WTC11 (cell line): ENCODE measurements at regions not wholly inside any gene's neighbourhood (a gene's known extent, or its start where the extent isn't known, plus 50 kb on each side); places are given as distances from the start of the nearest gene placed in this dataset.

Experiments used
- ATAC-seq: fragments of 200-7000 bp; cut with Tn5 transposase; 2 replicates; pipeline ENCODE4 v1.10.0; 2021; ENCODE audit warnings: mild to moderate bottlenecking, moderate library complexity
- CTCF ChIA-PET: fragments of 300-600 bp; sonication (Branson Sonifier 250); formaldehyde crosslinking; loops from one replicate; lab custom pipeline; 2021; ENCODE audit warnings: antibody characterized with exemption; lab: Charles Lee
- POLR2A ChIA-PET: fragments of 350-600 bp; sonication (Branson Sonifier 250); formaldehyde crosslinking; loops from one replicate; lab custom pipeline; 2021; ENCODE audit warnings: antibody characterized with exemption; lab: Charles Lee
- DNase-seq: peaks from one replicate; pipeline ENCODE4 v3.0.0; 2021; ENCODE audit warnings: low spot score
- H3K27ac Mint-ChIP-seq: 2 replicates; pipeline ENCODE4 v1.8.0; 2021; ENCODE audit warnings: mixed read lengths
- H3K27me3 Mint-ChIP-seq: 2 replicates; pipeline ENCODE4 v1.8.0; 2021; ENCODE audit warnings: low read depth, mild to moderate bottlenecking, moderate library complexity, mixed read lengths
- H3K36me3 Mint-ChIP-seq: 2 replicates; pipeline ENCODE4 v1.8.0; 2021; ENCODE audit warnings: mixed read lengths
- H3K4me1 Mint-ChIP-seq: 2 replicates; pipeline ENCODE4 v1.8.0; 2022; ENCODE audit warnings: mixed read lengths
- H3K4me3 Mint-ChIP-seq: 2 replicates; pipeline ENCODE4 v1.8.0; 2021; ENCODE audit warnings: mild to moderate bottlenecking, moderate library complexity, mixed read lengths
- H3K9me3 Mint-ChIP-seq: 2 replicates; pipeline ENCODE4 v1.8.0; 2021; ENCODE audit warnings: mixed read lengths
- AFF4 ChIP-seq: sonication (generic); formaldehyde crosslinking; IDR thresholded peaks from 2 replicates; pipeline ENCODE4 v1.8.1; 2023; ENCODE audit warnings: mild to moderate bottlenecking, missing genetic modification reagents, borderline replicate concordance
- CBFB ChIP-seq: sonication (generic); formaldehyde crosslinking; IDR thresholded peaks from 2 replicates; pipeline ENCODE4 v1.8.1; 2022; ENCODE audit warnings: mild to moderate bottlenecking, low read depth, missing genetic modification reagents
- EMX1 ChIP-seq: fragments of 250-450 bp; sonication (Bioruptor Pico); IDR thresholded peaks from 2 replicates; pipeline ENCODE4 v1.8.0; 2021; ENCODE audit warnings: mild to moderate bottlenecking
- ESRRA ChIP-seq: sonication (generic); formaldehyde crosslinking; IDR thresholded peaks from 2 replicates; pipeline ENCODE4 v1.8.1; 2022; ENCODE audit warnings: mild to moderate bottlenecking, missing genetic modification reagents, borderline replicate concordance
- ETV6 ChIP-seq: sonication (generic); formaldehyde crosslinking; IDR thresholded peaks from 2 replicates; pipeline ENCODE4 v1.8.1; 2022; ENCODE audit warnings: mild to moderate bottlenecking, missing genetic modification reagents
- FOXJ3 ChIP-seq: sonication (generic); formaldehyde crosslinking; IDR thresholded peaks from 2 replicates; pipeline ENCODE4 v1.9.0; 2021; ENCODE audit warnings: missing genetic modification reagents, mild to moderate bottlenecking, borderline replicate concordance
- GRHL2 ChIP-seq: fragments of 250-450 bp; sonication (Bioruptor Pico); IDR thresholded peaks from 2 replicates; pipeline ENCODE4 v1.8.0; 2022; ENCODE audit warnings: mild to moderate bottlenecking, moderate library complexity; ENCODE audit not compliant: insufficient replicate concordance, severe bottlenecking
- GTF2I ChIP-seq: fragments of 250-450 bp; sonication (Bioruptor Pico); conservative IDR thresholded peaks from 2 replicates; pipeline ENCODE4 v1.4.0; 2021; ENCODE audit warnings: mild to moderate bottlenecking
- HMGXB4 ChIP-seq: sonication (generic); formaldehyde crosslinking; IDR thresholded peaks from 2 replicates; pipeline ENCODE4 v1.8.1; 2023; ENCODE audit warnings: mild to moderate bottlenecking, moderate library complexity, missing genetic modification reagents
- JUN ChIP-seq: sonication (generic); formaldehyde crosslinking; IDR thresholded peaks from 2 replicates; pipeline ENCODE4 v1.8.0; 2023; ENCODE audit warnings: mild to moderate bottlenecking, missing genetic modification reagents
- MXD4 ChIP-seq: fragments of 250-450 bp; sonication (Bioruptor Pico); IDR thresholded peaks from 2 replicates; pipeline ENCODE4 v1.8.0; 2021; ENCODE audit warnings: mild to moderate bottlenecking, moderate library complexity, borderline replicate concordance
- NFYB ChIP-seq: sonication (generic); formaldehyde crosslinking; conservative IDR thresholded peaks from 2 replicates; pipeline ENCODE4 v1.8.0; 2022; ENCODE audit warnings: low read depth, missing genetic modification reagents
- PREB ChIP-seq: sonication (generic); formaldehyde crosslinking; IDR thresholded peaks from 2 replicates; pipeline ENCODE4 v1.8.1; 2022; ENCODE audit warnings: mild to moderate bottlenecking, missing genetic modification reagents, moderate library complexity, borderline replicate concordance
- SMAD3 ChIP-seq: sonication (generic); formaldehyde crosslinking; IDR thresholded peaks from 2 replicates; pipeline ENCODE4 v1.8.0; 2022; ENCODE audit warnings: missing genetic modification reagents, mild to moderate bottlenecking, borderline replicate concordance
- SP1 ChIP-seq: sonication (generic); formaldehyde crosslinking; conservative IDR thresholded peaks from 2 replicates; pipeline ENCODE4 v1.8.1; 2022; ENCODE audit warnings: missing genetic modification reagents
- TCF7 ChIP-seq: sonication (generic); formaldehyde crosslinking; IDR thresholded peaks from 2 replicates; pipeline ENCODE4 v1.8.0; 2022; ENCODE audit warnings: mild to moderate bottlenecking, low read depth, missing genetic modification reagents, moderate library complexity
- TEAD1 ChIP-seq: sonication (generic); formaldehyde crosslinking; IDR thresholded peaks from 2 replicates; pipeline ENCODE4 v1.8.0; 2022; ENCODE audit warnings: mild to moderate bottlenecking, missing genetic modification reagents
- TEAD4 ChIP-seq: sonication (generic); formaldehyde crosslinking; IDR thresholded peaks from 2 replicates; pipeline ENCODE4 v1.8.0; 2022; ENCODE audit warnings: mild to moderate bottlenecking, missing genetic modification reagents

GRCh38 chr10:36092116-36092515 is 450.0 kb upstream of the FZD8 start (continued):
- TF ChIP-seq ESRRA (CRISPR knock-in tag) = no peak
- TF ChIP-seq, all 79 proteins: peak for 0

GRCh38 chr10:36091007-36091406 is 448.9 kb upstream of the FZD8 start:
- H3K36me3 Mint-ChIP-seq = no peaks in the 10 kb centered on the region
- H3K4me3 Mint-ChIP-seq = no peak overlapping the region
- ATAC-seq (no peak), DNase-seq (no peak)
- ChIA-PET CTCF (no interaction called here), POLR2A (no interaction called here)
- 0 out of 2 replicates have a peak, but pooled peaks cover 2% of the 10 kb centered on the region for H3K4me1 Mint-ChIP-seq
- peaks cover 7% of the 10 kb centered on the region; the same call in 1 of the 2 replicates for H3K9me3 Mint-ChIP-seq
- peaks cover 12% of the 10 kb centered on the region for H3K27me3 Mint-ChIP-seq
- TF ChIP-seq AFF4 (CRISPR knock-in tag) = no peak
- TF ChIP-seq MXD4 (CRISPR knock-in tag) = no peak
- no peak for TF ChIP-seq GRHL2 (CRISPR knock-in tag)
- TF ChIP-seq JUN (CRISPR knock-in tag) = no peak
- TF ChIP-seq TEAD1 = no peak
- TF ChIP-seq TEAD4 (CRISPR knock-in tag) = no peak
- TF ChIP-seq HMGXB4 = no peak
- no peak overlapping the region for H3K27ac Mint-ChIP-seq

GRCh38 chr10:36089790-36090440 is 447.8 kb upstream of the FZD8 start:
- Mint-ChIP-seq H3K27ac (no peak overlapping the region), H3K36me3 (no peaks in the 10 kb centered on the region), H3K9me3 (no peaks in the 10 kb centered on the region; the same call in 1 of the 2 replicates), H3K4me3 (no peak overlapping the region), H3K4me1 (0 out of 2 replicates have a peak, but pooled peaks cover 2% of the 10 kb centered on the region), H3K27me3 (peaks cover 12% of the 10 kb centered on the region)
- ChIA-PET CTCF (no interaction called here), POLR2A (no interaction called here)
- TF ChIP-seq FOXJ3 (CRISPR knock-in tag) (no peak), EMX1 (no peak)
- ATAC-seq = no peak
- DNase-seq = no peak

- Mint-ChIP-seq H3K36me3 (no peaks in the 10 kb centered on the region), H3K9me3 (no peaks in the 10 kb centered on the region), H3K4me3 (no peak overlapping the region), H3K4me1 (no peaks in the 10 kb centered on the region), H3K27ac (no peak overlapping the region), H3K27me3 (no peaks in the 10 kb centered on the region; the same call in 1 of the 2 replicates)
- ATAC-seq (no peak), DNase-seq (no peak)
- POLR2A ChIA-PET = no interaction called here
- CTCF ChIA-PET = no interaction called here
- no peak for TF ChIP-seq SMAD3 (CRISPR knock-in tag)
- TF ChIP-seq TCF7 = no peak
- TF ChIP-seq ETV6 (CRISPR knock-in tag) = no peak
- TF ChIP-seq TEAD4 (CRISPR knock-in tag) = no peak
- no peak for TF ChIP-seq PREB (CRISPR knock-in tag)
- TF ChIP-seq SP1 = no peak
- no peak for TF ChIP-seq CBFB (CRISPR knock-in tag)
- no peak for TF ChIP-seq NFYB (CRISPR knock-in tag)
- TF ChIP-seq GTF2I = no peak
These were observed 445.2 kb upstream of the FZD8 start for GRCh38 chr10:36087006-36088005.
